ENCODE measurements at regions not wholly inside any gene's neighbourhood (a gene's known extent, or its start where the extent isn't known, plus 50 kb on each side); places are given as distances from the start of the nearest gene placed in this dataset.

DNA sequence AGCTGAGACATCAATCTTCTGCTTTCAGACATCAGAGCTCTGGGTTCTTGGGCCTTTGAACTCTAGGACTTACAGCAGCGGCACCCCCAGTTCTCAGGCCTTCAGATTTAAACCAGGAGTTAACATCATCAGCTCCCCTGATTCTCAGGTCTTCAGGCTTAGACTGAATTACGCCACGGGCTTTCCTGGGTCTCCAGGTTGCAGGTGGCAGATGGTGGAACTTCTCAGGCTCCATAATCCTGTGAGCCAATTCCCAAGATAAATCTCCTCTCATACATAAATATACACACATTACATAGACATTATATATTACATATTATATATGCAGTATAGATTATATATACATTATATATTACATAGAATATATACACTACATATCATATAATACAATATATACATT is 408.9 kb upstream of the AUTS2 start:
- Histone ChIP-seq H3K36me3 (ENCODE audit: insufficient read depth, low read length) (no peaks in the 10 kb centered on the region), H3K79me2 (ENCODE audit: insufficient read depth, low read length) (no peaks in the 10 kb centered on the region), H3K4me2 (ENCODE audit: insufficient read depth, low read length) (no peak overlapping the region), H3K27ac (ENCODE audit: low read length) (no peak overlapping the region), H3K4me3 (ENCODE audit: low read depth in 1 of 2, low read length in 2 of 2) (no peak overlapping the region), H2AFZ (ENCODE audit: low read depth, low read length) (no peak overlapping the region), H3K27me3 (ENCODE audit: insufficient read depth, low read length, poor library complexity) (no peaks in the 10 kb centered on the region), H3K9ac (ENCODE audit: low read depth, low read length) (no peak overlapping the region), H3K4me1 (ENCODE audit: insufficient read depth, low read length) (no peaks in the 10 kb centered on the region), H3K9me3 (ENCODE audit: insufficient read depth, low read length, severe bottlenecking) (no peaks in the 10 kb centered on the region), H4K20me1 (ENCODE audit: insufficient read depth, low read length) (no peaks in the 10 kb centered on the region)
- no peak for TF ChIP-seq EZH2 (IDR thresholded peaks at IDR 0.05; ENCODE audit: borderline replicate concordance, low read depth, low read length, severe bottlenecking)
- TF ChIP-seq, protein P1, sequence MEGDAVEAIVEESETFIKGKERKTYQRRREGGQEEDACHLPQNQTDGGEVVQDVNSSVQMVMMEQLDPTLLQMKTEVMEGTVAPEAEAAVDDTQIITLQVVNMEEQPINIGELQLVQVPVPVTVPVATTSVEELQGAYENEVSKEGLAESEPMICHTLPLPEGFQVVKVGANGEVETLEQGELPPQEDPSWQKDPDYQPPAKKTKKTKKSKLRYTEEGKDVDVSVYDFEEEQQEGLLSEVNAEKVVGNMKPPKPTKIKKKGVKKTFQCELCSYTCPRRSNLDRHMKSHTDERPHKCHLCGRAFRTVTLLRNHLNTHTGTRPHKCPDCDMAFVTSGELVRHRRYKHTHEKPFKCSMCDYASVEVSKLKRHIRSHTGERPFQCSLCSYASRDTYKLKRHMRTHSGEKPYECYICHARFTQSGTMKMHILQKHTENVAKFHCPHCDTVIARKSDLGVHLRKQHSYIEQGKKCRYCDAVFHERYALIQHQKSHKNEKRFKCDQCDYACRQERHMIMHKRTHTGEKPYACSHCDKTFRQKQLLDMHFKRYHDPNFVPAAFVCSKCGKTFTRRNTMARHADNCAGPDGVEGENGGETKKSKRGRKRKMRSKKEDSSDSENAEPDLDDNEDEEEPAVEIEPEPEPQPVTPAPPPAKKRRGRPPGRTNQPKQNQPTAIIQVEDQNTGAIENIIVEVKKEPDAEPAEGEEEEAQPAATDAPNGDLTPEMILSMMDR (IDR thresholded peaks at IDR 0.05; ENCODE audit: borderline replicate concordance, extremely low read depth, low read length, poor library complexity, severe bottlenecking): no peak
- no peak for DNase-seq
- ATAC-seq (ENCODE audit: insufficient read depth, low read depth): no peak

DNA sequence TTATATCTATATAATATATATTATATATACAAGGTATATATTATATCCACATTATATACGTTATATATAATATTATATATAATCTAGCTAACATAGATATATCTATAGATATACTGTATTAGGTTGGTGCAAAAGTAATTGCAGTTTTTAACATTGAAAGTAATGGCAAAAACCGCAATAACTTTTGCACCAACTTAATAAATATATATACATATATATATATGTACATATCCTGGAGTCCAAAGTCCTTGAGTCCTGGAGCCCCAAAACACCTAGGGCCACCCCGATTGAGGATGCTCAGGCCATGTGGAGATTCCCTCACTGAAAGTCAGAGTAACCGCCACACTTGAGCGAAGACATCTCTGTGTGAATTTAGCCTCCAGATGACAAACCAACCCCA is 408.2 kb upstream of the AUTS2 start:
- H3K9ac ChIP-seq (ENCODE audit: low read depth, low read length): no peak overlapping the region
- no peaks in the 10 kb centered on the region for H3K27me3 ChIP-seq (ENCODE audit: insufficient read depth, low read length, poor library complexity)
- no peaks in the 10 kb centered on the region for H3K4me1 ChIP-seq (ENCODE audit: insufficient read depth, low read length)
- DNase-seq (no peak), ATAC-seq (ENCODE audit: insufficient read depth, low read depth) (no peak)
- no peak overlapping the region for H3K4me3 ChIP-seq (ENCODE audit: low read depth in 1 of 2, low read length in 2 of 2)
- no peak overlapping the region for H3K27ac ChIP-seq (ENCODE audit: low read length)
- no peaks in the 10 kb centered on the region for H3K36me3 ChIP-seq (ENCODE audit: insufficient read depth, low read length)
- TF ChIP-seq, protein P1 (IDR thresholded peaks at IDR 0.05; ENCODE audit: borderline replicate concordance, extremely low read depth, low read length, poor library complexity, severe bottlenecking): no peak
- no peak for TF ChIP-seq EZH2 (IDR thresholded peaks at IDR 0.05; ENCODE audit: borderline replicate concordance, low read depth, low read length, severe bottlenecking)
- H3K9me3 ChIP-seq (ENCODE audit: insufficient read depth, low read length, severe bottlenecking): no peaks in the 10 kb centered on the region
- no peaks in the 10 kb centered on the region for H3K79me2 ChIP-seq (ENCODE audit: insufficient read depth, low read length)
- no peak overlapping the region for H2AFZ ChIP-seq (ENCODE audit: low read depth, low read length)
- no peaks in the 10 kb centered on the region for H4K20me1 ChIP-seq (ENCODE audit: insufficient read depth, low read length)
- H3K4me2 ChIP-seq (ENCODE audit: insufficient read depth, low read length): no peak overlapping the region

DNA sequence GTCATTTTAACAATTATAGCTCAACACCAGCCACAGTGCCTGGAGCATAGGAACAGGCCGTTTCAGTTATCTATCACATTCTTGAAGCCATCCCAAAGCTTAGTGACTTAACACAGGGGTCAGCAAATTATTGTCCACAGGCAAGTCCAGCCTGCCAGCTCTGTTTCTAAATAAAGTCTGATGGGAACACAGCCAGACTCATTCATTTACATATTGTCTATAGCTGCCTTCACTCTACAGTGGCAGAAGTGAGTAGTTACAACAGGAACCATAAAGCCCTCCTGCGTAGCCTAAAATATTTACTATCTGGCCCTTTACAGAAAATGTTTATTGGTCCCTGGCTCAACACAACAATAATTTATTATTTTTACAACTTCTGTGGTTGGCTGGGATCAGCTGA is 407.5 kb upstream of the AUTS2 start:
- Histone ChIP-seq H3K9me3 (ENCODE audit: insufficient read depth, low read length, severe bottlenecking) (no peaks in the 10 kb centered on the region), H3K9ac (ENCODE audit: low read depth, low read length) (no peak overlapping the region), H3K4me1 (ENCODE audit: insufficient read depth, low read length) (no peaks in the 10 kb centered on the region), H3K36me3 (ENCODE audit: insufficient read depth, low read length) (no peaks in the 10 kb centered on the region), H3K4me2 (ENCODE audit: insufficient read depth, low read length) (no peak overlapping the region), H2AFZ (ENCODE audit: low read depth, low read length) (no peak overlapping the region), H3K4me3 (ENCODE audit: low read depth in 1 of 2, low read length in 2 of 2) (no peak overlapping the region), H4K20me1 (ENCODE audit: insufficient read depth, low read length) (no peaks in the 10 kb centered on the region), H3K79me2 (ENCODE audit: insufficient read depth, low read length) (no peaks in the 10 kb centered on the region), H3K27me3 (ENCODE audit: insufficient read depth, low read length, poor library complexity) (no peaks in the 10 kb centered on the region), H3K27ac (ENCODE audit: low read length) (no peak overlapping the region)
- ATAC-seq (ENCODE audit: insufficient read depth, low read depth): no peak
- TF ChIP-seq, protein P1 (IDR thresholded peaks at IDR 0.05; ENCODE audit: borderline replicate concordance, extremely low read depth, low read length, poor library complexity, severe bottlenecking): no peak
- TF ChIP-seq EZH2 (IDR thresholded peaks at IDR 0.05; ENCODE audit: borderline replicate concordance, low read depth, low read length, severe bottlenecking): no peak
- DNase-seq: no peak

DNA sequence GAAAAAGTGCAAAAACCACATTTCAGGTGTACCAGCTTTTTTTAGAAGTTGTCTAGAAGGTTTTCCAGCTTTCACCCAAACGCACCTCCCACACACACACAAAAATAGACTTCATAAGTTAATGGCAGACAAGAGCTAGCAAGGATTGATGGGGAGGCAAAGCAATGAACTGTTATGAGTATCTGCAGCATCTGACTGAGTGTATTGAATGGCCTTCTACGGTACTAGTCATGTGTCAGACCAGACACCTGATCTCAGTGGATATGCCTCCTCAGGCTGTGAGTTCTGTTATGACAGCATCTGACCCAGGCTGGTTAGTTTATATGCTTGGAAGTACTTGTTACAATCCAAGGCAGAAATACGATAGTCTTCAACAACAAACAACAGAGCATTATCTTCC is 406.1 kb upstream of the AUTS2 start:
- no peak overlapping the region for H2AFZ ChIP-seq (ENCODE audit: low read depth, low read length)
- DNase-seq: no peak

More for the DNA sequence above, 406.1 kb upstream of the AUTS2 start:
- TF ChIP-seq, protein P1 (IDR thresholded peaks at IDR 0.05; ENCODE audit: borderline replicate concordance, extremely low read depth, low read length, poor library complexity, severe bottlenecking): no peak
- TF ChIP-seq EZH2 (IDR thresholded peaks at IDR 0.05; ENCODE audit: borderline replicate concordance, low read depth, low read length, severe bottlenecking): no peak
- Histone ChIP-seq H4K20me1 (ENCODE audit: insufficient read depth, low read length) (no peaks in the 10 kb centered on the region), H3K9me3 (ENCODE audit: insufficient read depth, low read length, severe bottlenecking) (no peaks in the 10 kb centered on the region), H3K27ac (ENCODE audit: low read length) (no peak overlapping the region), H3K4me1 (ENCODE audit: insufficient read depth, low read length) (no peaks in the 10 kb centered on the region), H3K9ac (ENCODE audit: low read depth, low read length) (no peak overlapping the region), H3K4me3 (ENCODE audit: low read depth in 1 of 2, low read length in 2 of 2) (no peak overlapping the region), H3K36me3 (ENCODE audit: insufficient read depth, low read length) (no peaks in the 10 kb centered on the region), H3K4me2 (ENCODE audit: insufficient read depth, low read length) (no peak overlapping the region), H3K27me3 (ENCODE audit: insufficient read depth, low read length, poor library complexity) (no peaks in the 10 kb centered on the region), H3K79me2 (ENCODE audit: insufficient read depth, low read length) (no peaks in the 10 kb centered on the region)
- no peak for ATAC-seq (ENCODE audit: insufficient read depth, low read depth)

All from DND-41 (cell line).